ENCODE measurements at regions not wholly inside any gene's neighbourhood (a gene's known extent, or its start where the extent isn't known, plus 50 kb on each side); places are given as distances from the start of the nearest gene placed in this dataset.

GRCh38 chr3:182525766-182526374 is 267.4 kb upstream of the ATP11B start:
- DNase-seq = no peak

- no peak for DNase-seq
Observed at GRCh38 chr3:182527745-182528144, 265.6 kb upstream of the ATP11B start.

- DNase-seq = no peak
Observed at GRCh38 chr3:182530316-182530715, 263.0 kb upstream of the ATP11B start.

- no peak for DNase-seq
Observed at GRCh38 chr3:182533394-182533793, 259.9 kb upstream of the ATP11B start.

GRCh38 chr3:182544542-182544941 is 248.8 kb upstream of the ATP11B start:
- DNase-seq = no peak

DNA sequence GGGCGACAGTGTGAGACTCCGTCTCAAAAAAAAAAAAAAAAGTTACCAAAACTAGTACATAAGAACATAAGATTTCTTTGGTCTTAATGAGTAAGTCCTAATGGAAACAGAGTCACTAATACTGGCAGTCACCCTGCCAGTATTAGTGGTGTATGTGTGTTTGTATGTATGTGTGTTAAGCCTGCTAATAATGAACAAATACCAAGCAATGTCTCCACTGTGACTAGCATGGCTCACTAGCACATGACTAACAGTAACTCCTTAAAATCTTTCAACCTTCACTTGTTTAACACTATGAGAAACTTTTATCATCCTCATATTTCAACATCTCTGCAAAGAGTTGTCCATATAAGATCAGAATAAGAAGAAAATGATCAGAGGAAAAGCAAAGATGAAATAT is 231.0 kb upstream of the ATP11B start:
- no peak for DNase-seq

DNA sequence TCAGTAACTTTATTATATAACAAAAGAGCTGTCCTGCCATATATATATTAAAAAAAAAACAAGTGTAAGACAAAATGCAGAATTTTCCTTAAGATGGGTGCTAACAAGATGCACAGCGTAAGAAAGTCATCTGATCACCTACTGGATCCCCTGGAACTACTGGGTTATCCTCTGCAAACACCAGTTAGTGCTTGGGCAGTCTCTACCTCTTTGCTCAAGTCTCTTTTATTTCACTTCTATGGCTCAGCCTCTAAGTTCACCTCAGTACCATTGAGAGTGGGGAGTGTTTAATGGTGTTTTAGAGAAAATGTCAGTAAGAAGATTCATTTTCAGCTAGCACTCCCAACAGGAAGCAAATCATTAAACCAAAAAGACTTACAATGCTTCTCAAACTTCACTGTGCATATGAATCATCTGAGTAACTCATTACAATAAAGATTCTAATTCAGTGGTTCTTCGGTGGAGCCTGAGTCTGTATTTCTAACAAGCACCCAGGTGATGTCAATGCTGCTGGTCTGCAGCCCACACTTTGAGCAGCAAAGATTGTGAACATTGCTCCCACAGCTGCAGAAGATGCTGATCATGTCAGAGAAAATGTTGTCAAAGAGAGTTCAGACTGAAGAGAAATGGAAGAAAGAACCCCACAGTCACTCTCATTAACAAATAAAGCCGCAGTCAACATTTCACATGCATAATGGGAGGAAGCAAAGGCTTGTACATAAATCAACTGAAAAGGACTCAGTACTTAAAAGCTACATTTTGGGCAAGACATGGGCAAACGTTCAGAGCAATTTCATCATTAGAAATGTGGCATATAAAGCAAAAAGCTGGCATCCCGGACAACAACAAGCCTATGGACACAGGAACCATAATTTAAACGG is 227.1 kb upstream of the ATP11B start:
- no peak for DNase-seq

- DNase-seq = no peak
Observed at GRCh38 chr3:182567700-182568099, 225.6 kb upstream of the ATP11B start.

DNA sequence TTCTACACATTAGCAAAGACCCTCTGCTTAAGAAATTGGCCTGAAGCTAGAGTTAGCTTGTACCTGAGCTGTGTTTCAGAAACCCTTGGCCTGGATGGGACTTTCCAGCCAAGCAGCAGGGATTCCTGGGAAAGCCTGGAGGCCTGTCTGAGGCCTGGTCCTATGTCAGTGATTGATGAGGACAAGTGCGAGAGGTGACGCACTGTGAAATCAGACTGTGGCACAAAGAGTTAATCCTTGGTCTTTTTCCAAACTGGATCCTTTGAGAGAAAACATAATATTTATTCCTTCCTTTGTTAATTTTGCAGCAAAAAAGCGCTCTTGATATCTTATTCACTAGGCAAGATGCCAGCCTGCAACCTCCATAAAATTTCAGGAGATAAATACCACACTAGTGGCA is 225.0 kb upstream of the ATP11B start:
- DNase-seq = no peak

DNA sequence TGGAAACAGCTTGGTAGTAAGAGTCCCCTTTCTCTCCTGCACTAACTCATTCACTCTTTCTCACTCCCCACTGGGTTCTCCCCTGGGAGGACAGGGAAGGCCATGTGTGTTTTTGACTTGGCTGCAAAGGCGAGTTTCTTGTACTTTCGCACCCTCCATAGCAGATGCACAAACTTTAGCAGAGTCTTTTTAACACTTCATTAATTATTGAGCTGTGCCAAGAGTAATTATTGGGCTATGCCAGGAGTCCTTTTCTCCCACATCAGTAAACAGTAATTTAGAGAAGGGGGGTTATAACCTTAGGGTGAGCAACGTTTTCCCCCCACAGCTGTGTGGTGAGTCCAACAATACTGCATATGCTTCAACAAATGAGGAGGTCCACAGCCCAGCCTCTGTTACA is 224.4 kb upstream of the ATP11B start:
- DNase-seq = no peak

DNA sequence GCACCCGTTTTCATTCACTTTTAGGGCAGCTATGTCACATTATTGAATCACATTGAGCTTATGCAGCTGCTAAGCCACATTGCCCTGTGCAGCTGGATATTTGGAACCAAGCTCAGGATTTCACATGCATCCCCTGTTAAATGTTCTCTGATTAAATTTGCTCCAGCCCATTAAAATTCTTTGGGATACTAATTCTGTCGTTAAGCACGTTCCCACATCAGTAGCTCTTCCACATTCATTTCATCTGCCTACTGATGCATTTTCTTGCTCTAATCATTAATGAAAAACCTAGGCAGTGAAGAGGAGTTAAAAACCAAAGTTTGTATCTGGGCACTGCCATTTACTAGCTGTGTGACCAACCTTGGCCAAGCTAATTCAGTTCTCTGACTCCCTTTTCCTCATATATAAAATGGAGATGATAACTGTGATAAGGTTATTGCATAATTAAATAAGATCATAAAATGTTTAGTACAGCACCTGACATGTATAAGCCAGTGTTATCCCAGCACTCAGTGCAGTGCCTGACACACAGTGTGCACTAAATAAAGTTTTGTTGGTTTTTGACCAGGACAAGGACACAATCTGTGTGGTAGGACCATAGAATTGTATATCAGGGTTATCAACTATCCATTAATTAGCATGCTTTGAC is 222.2 kb upstream of the ATP11B start:
- DNase-seq = no peak

- DNase-seq = no peak
Observed at GRCh38 chr3:182575941-182576340, 217.4 kb upstream of the ATP11B start.

GRCh38 chr3:182583545-182583944 is 209.8 kb upstream of the ATP11B start:
- no peak for DNase-seq

- DNase-seq = no peak
Observed at GRCh38 chr3:182585532-182586150, 207.7 kb upstream of the ATP11B start.

DNA sequence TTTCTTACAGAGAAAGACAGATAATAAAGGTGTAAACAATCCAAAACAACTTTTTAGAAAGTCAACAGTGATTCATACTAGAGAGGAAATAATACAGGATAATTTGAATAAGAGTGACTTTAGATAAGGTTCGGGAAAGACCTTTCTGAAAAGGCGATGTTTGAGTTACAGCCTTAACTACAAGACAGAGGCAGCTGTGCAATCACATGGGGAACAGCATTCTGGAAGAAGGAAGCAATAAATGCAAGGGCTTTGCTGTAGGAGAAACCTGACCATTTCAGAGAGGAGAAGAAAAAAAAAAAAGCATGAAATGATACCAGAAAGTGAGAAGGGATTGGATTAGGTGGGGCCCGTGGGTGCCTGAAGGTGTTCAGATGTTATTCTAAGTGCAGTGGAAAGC is 200.6 kb upstream of the ATP11B start:
- no peak for DNase-seq

DNA sequence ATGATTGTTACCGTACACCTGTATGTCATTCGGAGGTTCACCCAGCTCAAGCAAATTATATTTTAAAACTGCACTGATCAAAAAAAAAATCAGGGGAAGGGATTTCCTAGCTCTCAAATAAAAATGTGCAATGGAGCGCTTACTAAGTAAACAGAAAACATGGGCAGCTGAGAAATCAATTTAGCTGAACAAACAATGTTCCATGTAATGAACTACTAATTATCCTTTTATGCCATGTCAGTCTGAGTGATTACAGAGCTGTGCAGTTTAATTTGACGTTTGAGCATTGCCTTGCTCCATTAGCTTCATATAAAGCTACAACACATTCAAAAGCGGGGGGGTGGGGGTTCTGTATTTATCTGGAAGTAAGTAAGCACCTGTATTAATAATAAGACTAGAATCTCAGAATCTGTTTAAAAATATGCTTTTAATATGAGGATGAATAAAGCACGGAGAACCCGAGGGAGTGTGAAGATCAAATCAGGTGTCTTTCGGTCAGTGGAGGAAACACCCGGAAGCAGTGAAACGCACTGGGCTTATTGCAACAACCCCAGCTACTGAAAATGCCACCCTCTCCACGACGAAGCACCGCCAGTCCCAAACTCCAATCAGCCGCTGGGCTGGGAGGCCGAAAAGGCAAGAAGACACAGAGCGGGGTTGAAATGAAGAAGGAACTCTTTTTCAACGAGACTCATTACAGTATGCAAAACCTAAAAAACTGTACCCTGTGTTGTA is 196.5 kb upstream of the ATP11B start:
- DNase-seq = no peak

DNA sequence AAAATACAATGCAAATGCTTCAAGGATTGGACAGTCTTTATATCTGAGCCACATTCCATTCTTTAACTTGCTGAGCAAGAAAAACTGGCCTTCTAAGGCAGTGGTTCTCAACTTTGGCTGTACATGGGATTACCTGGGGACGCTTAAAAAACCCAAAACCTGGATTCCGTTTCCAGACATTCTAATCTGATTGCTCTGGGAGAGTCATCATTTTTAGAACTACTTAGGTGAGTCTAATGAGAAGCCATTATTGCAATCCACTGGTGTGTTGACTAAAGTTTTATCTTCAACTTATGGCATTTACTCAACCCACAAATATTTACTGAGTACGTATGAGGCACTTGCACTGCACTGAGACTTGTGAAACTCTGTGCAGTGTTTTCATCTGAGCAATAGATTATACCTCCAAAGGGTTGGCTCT is 195.7 kb upstream of the ATP11B start:
- DNase-seq = no peak

- DNase-seq = no peak
Observed at GRCh38 chr3:182601597-182601996, 191.7 kb upstream of the ATP11B start.

GRCh38 chr3:182603501-182603900 is 189.8 kb upstream of the ATP11B start:
- no peak for DNase-seq

DNA sequence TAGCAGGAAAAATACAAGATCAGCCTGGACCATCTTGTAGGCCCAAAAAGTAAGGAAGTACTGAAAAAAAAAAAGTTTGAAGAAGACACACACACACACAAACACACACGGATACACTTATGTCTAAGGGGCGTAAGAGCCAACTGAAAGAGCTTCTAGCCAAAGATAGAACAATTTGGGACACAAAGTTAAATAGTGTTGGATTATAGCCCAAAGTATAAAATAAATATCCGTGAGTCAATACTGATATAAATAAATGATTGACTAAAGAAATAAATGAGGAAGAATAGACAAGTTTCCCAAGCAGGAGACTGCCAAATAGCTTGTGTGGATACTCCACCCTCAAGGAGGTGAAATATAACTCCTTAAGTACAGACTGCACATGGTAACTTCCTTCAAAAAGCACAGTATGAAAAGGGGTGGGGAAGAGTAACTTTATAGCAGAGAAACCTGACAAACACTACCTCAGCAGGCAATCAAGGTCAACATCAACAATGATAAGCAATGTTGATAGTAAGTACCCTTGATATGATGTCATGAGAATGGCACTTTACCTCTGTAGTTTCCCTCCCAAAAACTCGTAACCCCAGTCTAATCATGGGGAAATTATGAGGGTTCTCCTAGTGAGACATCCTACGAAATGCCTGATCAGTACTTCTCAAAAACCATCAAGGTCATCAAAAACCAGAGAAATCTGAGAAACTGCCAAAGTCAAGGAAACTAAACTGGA is 187.3 kb upstream of the ATP11B start:
- no peak for DNase-seq

DNA sequence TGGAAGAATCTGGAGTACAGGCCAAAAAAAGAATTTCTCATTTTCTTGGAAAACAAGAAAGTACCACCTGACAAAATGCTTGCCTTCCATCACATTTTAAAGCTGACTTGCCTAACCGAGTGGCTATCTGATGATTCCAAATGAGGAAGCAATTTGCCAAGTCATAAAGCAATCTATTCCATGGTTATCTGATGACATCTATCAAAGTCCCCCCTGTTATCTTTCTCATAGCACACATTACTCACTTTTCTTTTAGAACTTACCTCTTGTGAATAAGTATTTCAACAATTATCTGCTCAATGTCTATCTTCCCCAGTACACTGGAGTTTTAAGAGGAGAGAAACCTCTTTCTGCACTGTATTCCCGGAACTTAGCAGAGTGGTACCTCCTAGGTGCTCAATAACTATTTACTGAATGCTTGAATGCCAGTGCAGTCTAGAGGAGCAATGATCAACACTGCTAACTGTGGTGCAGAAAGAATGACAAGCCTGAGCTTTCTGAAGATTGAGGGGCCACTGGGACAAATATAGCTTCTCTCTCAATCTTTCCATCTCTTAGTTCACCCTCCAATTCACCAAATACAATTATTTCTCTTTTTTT is 186.3 kb upstream of the ATP11B start:
- no peak for DNase-seq

DNA sequence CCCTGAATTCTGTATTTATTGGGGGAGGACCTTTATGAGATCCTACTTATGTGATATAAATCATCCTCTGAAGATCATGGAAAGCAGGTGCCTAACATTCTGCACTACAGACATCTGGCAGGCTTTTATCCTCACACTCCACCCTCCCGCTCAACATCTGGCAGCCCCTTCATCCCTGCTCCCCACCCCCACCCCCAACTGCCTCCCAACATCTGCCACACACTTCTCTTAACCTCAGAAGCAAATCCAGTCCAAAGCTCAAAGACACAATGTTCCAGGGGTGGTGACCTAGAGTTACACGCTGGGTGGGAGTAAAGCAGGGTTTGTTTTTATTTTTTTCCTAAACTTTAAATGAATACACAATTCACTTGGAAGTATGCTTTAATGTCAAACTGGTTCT is 184.5 kb upstream of the ATP11B start:
- no peak for DNase-seq
